Activated CD4-positive, alpha-beta T cell treated with anti-CD3 and anti-CD28 coated beads for 36 hours (primary cell): ENCODE measurements at regions not wholly inside any gene's neighbourhood (a gene's known extent, or its start where the extent isn't known, plus 50 kb on each side); places are given as distances from the start of the nearest gene placed in this dataset.

Experiments
- ATAC-seq: fragments of 200-7000 bp; cut with Tn5 transposase; one replicate; pipeline ENCODE4 v1.10.0; 2021; ENCODE audit warnings: mild to moderate bottlenecking, moderate library complexity
- CTCF ChIA-PET: fragments of 350-600 bp; sonication (Branson Sonifier 250); formaldehyde crosslinking; loops from one replicate; lab custom pipeline; 2021; ENCODE audit warnings: antibody characterized with exemption; lab: Charles Lee
- POLR2A ChIA-PET: fragments of 350-600 bp; sonication (Branson Sonifier 250); formaldehyde crosslinking; loops from one replicate; lab custom pipeline; 2021; ENCODE audit warnings: antibody characterized with exemption, inconsistent platforms; lab: Charles Lee
- DNase-seq: peaks from one replicate; pipeline ENCODE4 v3.0.0-alpha.2; 2020
- H3K27ac Mint-ChIP-seq: one replicate; pipeline ENCODE4 v1.8.0; 2021; ENCODE audit warnings: mixed read lengths
- H3K27me3 Mint-ChIP-seq: one replicate; pipeline ENCODE4 v1.8.0; 2021; ENCODE audit warnings: mixed read lengths
- H3K36me3 Mint-ChIP-seq: one replicate; pipeline ENCODE4 v1.8.0; 2021; ENCODE audit warnings: low read depth, mixed read lengths
- H3K4me1 Mint-ChIP-seq: one replicate; pipeline ENCODE4 v1.8.0; 2021; ENCODE audit warnings: mixed read lengths
- H3K4me3 Mint-ChIP-seq: one replicate; pipeline ENCODE4 v1.8.0; 2021; ENCODE audit warnings: mild to moderate bottlenecking, moderate library complexity, mixed read lengths
- H3K9me3 Mint-ChIP-seq: one replicate; pipeline ENCODE4 v1.8.0; 2021; ENCODE audit warnings: low read depth, mixed read lengths
- intact Hi-C, 2 experiments: fragments of 100-400 bp; cut with DNase I in 1 of 2; cut with micrococcal nuclease in 1 of 2; formaldehyde crosslinking; loops; one replicate each; pipeline versions ENCODE4 v1.14.2 to v1.15.1; 2022 to 2024; cut with DNase I, micrococcal nuclease

- Mint-ChIP-seq H3K36me3 (peaks cover 2% of the 10 kb centered on the region), H3K27me3 (peaks cover 13% of the 10 kb centered on the region), H3K27ac (no peak overlapping the region), H3K4me3 (no peak overlapping the region), H3K9me3 (peaks cover 16% of the 10 kb centered on the region), H3K4me1 (peaks cover 27% of the 10 kb centered on the region)
- ATAC-seq (peak; percentile 80), DNase-seq (peak; percentile 90)
- intact Hi-C loops: loop anchor here (1.0 to 5.0 kb wide), 12 partner anchors 23 to 1255 kb away; partner anchors contain the start of genes PCBP3 (in 2 of the 2), CFAP410 (in 1 of the 2), COL18A1 (in 1 of the 2) and SLC19A1 (in 1 of the 2)
- ChIA-PET CTCF (interaction anchor here (0.8 to 1.0 kb wide), 5 partner anchors 36 to 295 kb away, joined by 3 to 4 read pairs (median 3); no protein-coding TSS in a partner anchor), POLR2A (interaction anchor here (0.9 to 1.4 kb wide), 5 partner anchors 36 to 226 kb away, joined by 3 to 6 read pairs (median 4); no protein-coding TSS in a partner anchor)
These were observed 50.0 kb upstream of the SLC19A1 start for GRCh38 chr21:45592208-45592619.

GRCh38 chr21:45592626-45593134 is 50.4 kb upstream of the SLC19A1 start:
- POLR2A ChIA-PET: interaction anchor here (0.9 to 1.4 kb wide), 5 partner anchors 37 to 226 kb away, joined by 3 to 6 read pairs (median 4); no protein-coding TSS in a partner anchor
- DNase-seq: no peak
- CTCF ChIA-PET: interaction anchor here (0.8 to 1.0 kb wide), 5 partner anchors 36 to 295 kb away, joined by 3 to 4 read pairs (median 3); no protein-coding TSS in a partner anchor
- Mint-ChIP-seq H3K4me3 (no peak overlapping the region), H3K36me3 (no peaks in the 10 kb centered on the region), H3K27me3 (peaks cover 13% of the 10 kb centered on the region), H3K4me1 (peaks cover 27% of the 10 kb centered on the region), H3K9me3 (peaks cover 13% of the 10 kb centered on the region), H3K27ac (no peak overlapping the region)
- intact Hi-C loops: loop anchor here (1.0 to 5.0 kb wide), 12 partner anchors 23 to 1255 kb away; partner anchors contain the start of genes PCBP3 (in 2 of the 2), CFAP410 (in 1 of the 2), COL18A1 (in 1 of the 2) and SLC19A1 (in 1 of the 2)
- no peak for ATAC-seq

GRCh38 chr21:45593162-45594022 is 50.1 kb upstream of the PCBP3 start:
- H3K4me1 Mint-ChIP-seq: peaks cover 19% of the 10 kb centered on the region
- no peak overlapping the region for H3K27ac Mint-ChIP-seq
- DNase-seq (peak; percentile 32), ATAC-seq (no peak)
- H3K9me3 Mint-ChIP-seq: peaks cover 7% of the 10 kb centered on the region
- peaks cover 7% of the 10 kb centered on the region for H3K27me3 Mint-ChIP-seq
- H3K4me3 Mint-ChIP-seq: no peak overlapping the region
- intact Hi-C loops: loop anchor here (5.0 kb wide), 5 partner anchors 49 to 1256 kb away; partner anchors contain the start of genes CFAP410 (in 1 of the 2), COL18A1 (in 1 of the 2) and PCBP3 (in 1 of the 2)
- no peaks in the 10 kb centered on the region for H3K36me3 Mint-ChIP-seq
- ChIA-PET POLR2A (interaction anchor here (1.4 kb wide), 1 partner anchor 221 kb away, joined by 4 read pairs; no protein-coding TSS in a partner anchor), CTCF (interaction anchor here (1.0 kb wide), 3 partner anchors 37 to 105 kb away, joined by 3 read pairs; no protein-coding TSS in a partner anchor)
